Hematopoietic multipotent progenitor cell treated with erythropoietin and hydrocortisone succinate and interleukin-3 and kit ligand, for 17 days (in vitro differentiated cells): ENCODE measurements at regions not wholly inside any gene's neighbourhood (a gene's known extent, or its start where the extent isn't known, plus 50 kb on each side); places are given as distances from the start of the nearest gene placed in this dataset.

Experiments
- DNase-seq: peaks from one replicate; pipeline ENCODE4 v3.0.0-alpha.2; 2015; ENCODE audit warnings: low spot score

GRCh38 chr2:15047184-15047583 lies 414.7 kb downstream of the LRATD1 start:
- no peak for DNase-seq

- no peak for DNase-seq
These were observed 415.5 kb downstream of the LRATD1 start for GRCh38 chr2:15048000-15048399.

- DNase-seq = no peak
These were observed 416.8 kb downstream of the LRATD1 start for GRCh38 chr2:15049096-15049993.

GRCh38 chr2:15050483-15050882 lies 418.0 kb downstream of the LRATD1 start:
- no peak for DNase-seq

- no peak for DNase-seq
These were observed 421.0 kb downstream of the LRATD1 start for GRCh38 chr2:15053542-15053941.

GRCh38 chr2:15058015-15058720 lies 425.7 kb downstream of the LRATD1 start:
- peak; percentile 37 for DNase-seq

GRCh38 chr2:15058721-15059157 lies 426.2 kb downstream of the LRATD1 start:
- DNase-seq = no peak

- no peak for DNase-seq
These were observed 427.5 kb downstream of the LRATD1 start for GRCh38 chr2:15059870-15060512.

- no peak for DNase-seq
These were observed 428.8 kb downstream of the LRATD1 start for GRCh38 chr2:15061268-15061667.

- DNase-seq = no peak
These were observed 433.6 kb downstream of the LRATD1 start for GRCh38 chr2:15066138-15066537.

GRCh38 chr2:15069149-15069548 lies 436.6 kb downstream of the LRATD1 start:
- DNase-seq = no peak

GRCh38 chr2:15072836-15073235 lies 440.3 kb downstream of the LRATD1 start:
- DNase-seq = no peak

GRCh38 chr2:15073664-15074063 lies 441.1 kb downstream of the LRATD1 start:
- DNase-seq = no peak

GRCh38 chr2:15074319-15074718 lies 441.8 kb downstream of the LRATD1 start:
- DNase-seq = no peak

- DNase-seq = no peak
These were observed 442.5 kb downstream of the LRATD1 start for GRCh38 chr2:15074751-15075700.

GRCh38 chr2:15076668-15077067 lies 444.2 kb downstream of the LRATD1 start:
- no peak for DNase-seq

- DNase-seq = no peak
These were observed 448.8 kb downstream of the LRATD1 start for GRCh38 chr2:15081356-15081755.

GRCh38 chr2:15082105-15083058 lies 449.9 kb downstream of the LRATD1 start:
- no peak for DNase-seq

- DNase-seq = no peak
These were observed 452.4 kb downstream of the LRATD1 start for GRCh38 chr2:15084826-15085489.

- DNase-seq = no peak
These were observed 459.7 kb downstream of the LRATD1 start for GRCh38 chr2:15092181-15092580.
